Fibroblast of mammary gland (primary cell): ENCODE measurements at regions not wholly inside any gene's neighbourhood (a gene's known extent, or its start where the extent isn't known, plus 50 kb on each side); places are given as distances from the start of the nearest gene placed in this dataset.

Experiments
- DNase-seq: peaks from one replicate; pipeline ENCODE4 v3.0.0-alpha.2; 2010; ENCODE audit warnings: low read depth
- H3K4me3 ChIP-seq: 2 replicates; pipeline ENCODE4 v1.5.1; 2011; ENCODE audit warnings: low read depth, mild to moderate bottlenecking, low read length, moderate library complexity; ENCODE audit not compliant: control insufficient read depth
- CTCF ChIP-seq: conservative IDR thresholded peaks from 2 replicates; pipeline ENCODE4 v1.5.1; 2011; ENCODE audit warnings: low read depth, low read length, inconsistent platforms; ENCODE audit not compliant: control insufficient read depth, insufficient read depth

GRCh38 chr5:6112538-6112937 lies 265.8 kb downstream of the MED10 start:
- no peak for TF ChIP-seq CTCF
- no peak overlapping the region for H3K4me3 ChIP-seq
- no peak for DNase-seq

GRCh38 chr5:6112125-6112524 lies 266.2 kb downstream of the MED10 start:
- no peak overlapping the region for H3K4me3 ChIP-seq
- no peak for DNase-seq
- no peak for TF ChIP-seq CTCF

- no peak for DNase-seq
- TF ChIP-seq CTCF: no peak
- no peak overlapping the region for H3K4me3 ChIP-seq
Observed at GRCh38 chr5:6111131-6111530, 267.2 kb downstream of the MED10 start.

- H3K4me3 ChIP-seq: no peak overlapping the region
- no peak for DNase-seq
- TF ChIP-seq CTCF: no peak
Observed at GRCh38 chr5:6110441-6111005, 267.8 kb downstream of the MED10 start.

- no peak for DNase-seq
- TF ChIP-seq CTCF: no peak
- no peak overlapping the region for H3K4me3 ChIP-seq
Observed at GRCh38 chr5:6108981-6109825, 269.1 kb downstream of the MED10 start.

GRCh38 chr5:6108540-6108848 lies 269.9 kb downstream of the MED10 start:
- H3K4me3 ChIP-seq: no peak overlapping the region
- TF ChIP-seq CTCF: no peak
- DNase-seq: no peak
